NCI-H2196 treated with DMSO at 0.1 percent for 48 hours (cell line): ENCODE measurements at regions not wholly inside any gene's neighbourhood (a gene's known extent, or its start where the extent isn't known, plus 50 kb on each side); places are given as distances from the start of the nearest gene placed in this dataset.

Experiments used
- DNase-seq: peaks from one replicate; lab custom pipeline; 2025; ENCODE audit not compliant: unreplicated experiment; lab: John Stamatoyannopoulos, UW

DNA sequence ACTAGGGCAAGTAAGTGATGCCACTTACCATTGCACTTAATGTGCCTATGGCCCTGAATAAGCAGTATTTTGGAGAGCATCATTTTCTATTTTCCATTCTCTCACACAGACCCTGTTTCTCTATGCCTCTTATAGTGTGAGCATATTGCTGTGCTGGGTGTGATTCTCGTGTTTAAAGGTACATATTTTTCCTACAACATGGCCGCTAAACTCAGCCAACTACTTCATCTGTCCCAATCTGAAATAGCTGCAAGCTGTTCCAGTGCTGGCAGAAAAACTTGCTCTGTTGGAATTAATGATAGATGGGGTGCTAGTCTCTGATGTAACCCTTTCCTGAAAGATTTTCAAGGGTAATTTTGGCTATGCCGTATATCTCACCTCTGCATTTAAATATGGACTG lies 97.5 kb downstream of the ZNF326 start:
- no peak for DNase-seq
